GM12875 (cell line): ENCODE measurements at regions not wholly inside any gene's neighbourhood (a gene's known extent, or its start where the extent isn't known, plus 50 kb on each side); places are given as distances from the start of the nearest gene placed in this dataset.

Experiments used
- H3K4me3 ChIP-seq: one replicate; pipeline ENCODE4 v1.5.1; 2011; ENCODE audit warnings: low read depth, low read length, control low read depth
- TF ChIP-seq, protein P1 (sequence below): IDR thresholded peaks from 2 replicates; pipeline ENCODE4 v1.5.1; 2011; ENCODE audit warnings: low read depth, mild to moderate bottlenecking, control low read depth, inconsistent platforms, low read length, moderate library complexity, borderline replicate concordance; ENCODE audit not compliant: insufficient read depth

DNA sequence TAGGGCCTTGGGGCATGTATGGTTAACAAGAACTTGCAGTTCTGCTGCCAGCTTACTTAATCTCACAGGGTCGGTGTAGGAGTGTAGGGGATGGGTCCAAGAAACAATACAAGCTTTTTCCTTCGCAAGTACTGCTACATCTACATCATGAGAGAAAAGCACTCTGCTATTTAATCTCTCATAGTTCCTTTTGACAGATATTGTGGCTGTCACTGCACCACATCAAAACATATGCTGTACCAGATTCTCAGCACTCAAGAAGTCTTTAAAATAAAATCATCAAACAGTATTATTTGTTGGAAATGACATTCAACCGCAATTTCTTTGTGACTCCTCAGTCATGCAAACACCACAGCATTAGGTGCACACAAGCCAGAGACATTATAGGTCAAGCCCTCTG lies 215.5 kb upstream of the BMP4 start:
- no peak overlapping the region for H3K4me3 ChIP-seq
- TF ChIP-seq, protein P1, sequence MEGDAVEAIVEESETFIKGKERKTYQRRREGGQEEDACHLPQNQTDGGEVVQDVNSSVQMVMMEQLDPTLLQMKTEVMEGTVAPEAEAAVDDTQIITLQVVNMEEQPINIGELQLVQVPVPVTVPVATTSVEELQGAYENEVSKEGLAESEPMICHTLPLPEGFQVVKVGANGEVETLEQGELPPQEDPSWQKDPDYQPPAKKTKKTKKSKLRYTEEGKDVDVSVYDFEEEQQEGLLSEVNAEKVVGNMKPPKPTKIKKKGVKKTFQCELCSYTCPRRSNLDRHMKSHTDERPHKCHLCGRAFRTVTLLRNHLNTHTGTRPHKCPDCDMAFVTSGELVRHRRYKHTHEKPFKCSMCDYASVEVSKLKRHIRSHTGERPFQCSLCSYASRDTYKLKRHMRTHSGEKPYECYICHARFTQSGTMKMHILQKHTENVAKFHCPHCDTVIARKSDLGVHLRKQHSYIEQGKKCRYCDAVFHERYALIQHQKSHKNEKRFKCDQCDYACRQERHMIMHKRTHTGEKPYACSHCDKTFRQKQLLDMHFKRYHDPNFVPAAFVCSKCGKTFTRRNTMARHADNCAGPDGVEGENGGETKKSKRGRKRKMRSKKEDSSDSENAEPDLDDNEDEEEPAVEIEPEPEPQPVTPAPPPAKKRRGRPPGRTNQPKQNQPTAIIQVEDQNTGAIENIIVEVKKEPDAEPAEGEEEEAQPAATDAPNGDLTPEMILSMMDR: no peak

DNA sequence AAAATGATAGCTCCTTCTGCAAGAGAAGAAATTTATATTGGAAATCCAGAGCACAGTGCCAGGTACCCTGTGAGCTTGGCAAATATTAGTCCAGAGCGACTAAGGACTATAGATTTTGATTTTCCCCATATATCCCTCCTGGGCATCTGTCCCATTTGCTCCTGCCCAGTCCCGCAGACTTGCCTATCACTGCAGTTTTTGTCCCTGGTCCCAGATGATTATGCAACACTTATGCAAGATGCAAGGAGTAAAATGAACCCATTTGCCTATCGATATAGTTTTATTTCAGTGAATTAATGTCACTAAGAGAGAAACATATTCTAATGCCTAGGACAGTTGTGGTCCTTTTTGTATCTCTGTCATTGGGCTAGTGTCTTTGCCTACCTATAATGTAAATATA lies 215.9 kb upstream of the BMP4 start:
- TF ChIP-seq, protein P1: no peak
- H3K4me3 ChIP-seq: no peak overlapping the region

DNA sequence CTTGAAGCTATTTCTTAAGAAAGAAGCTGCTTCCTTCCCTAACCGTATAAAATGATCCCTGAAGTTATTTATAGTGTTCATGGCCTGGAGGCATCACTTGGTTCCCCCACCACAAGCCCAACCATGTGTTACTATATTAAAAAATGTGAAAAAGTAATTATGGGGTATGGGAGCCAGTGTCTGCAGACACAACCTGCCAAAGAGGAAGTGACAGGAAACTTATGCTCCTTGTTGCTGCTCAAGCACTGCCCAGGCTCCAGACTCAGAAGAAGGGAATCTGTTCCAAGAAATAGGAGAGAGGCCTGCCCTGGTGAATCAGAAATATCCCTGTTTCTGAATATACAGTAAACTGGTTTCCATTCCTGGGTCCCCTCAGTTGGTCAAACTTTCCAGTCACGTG lies 217.2 kb upstream of the BMP4 start:
- no peak overlapping the region for H3K4me3 ChIP-seq
- TF ChIP-seq, protein P1: no peak

DNA sequence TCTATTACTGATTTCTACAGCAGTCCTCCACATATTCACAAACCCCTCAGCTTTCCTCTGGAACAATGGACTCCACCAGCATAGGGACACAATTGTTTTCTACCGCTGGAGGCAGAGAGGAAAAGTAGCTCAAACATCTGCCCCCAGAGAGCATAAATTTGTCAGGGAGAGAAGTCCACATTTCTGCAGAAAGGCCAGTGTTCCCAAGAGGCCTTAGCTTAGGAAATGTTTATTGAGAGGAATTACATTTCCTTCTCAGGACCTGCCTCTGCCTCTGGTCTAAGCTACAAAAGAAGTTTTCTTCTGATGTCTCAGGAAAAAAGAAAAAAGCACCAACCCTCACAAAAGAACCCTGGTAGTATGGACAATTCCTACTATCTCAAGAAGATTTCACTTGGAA lies 217.8 kb upstream of the BMP4 start:
- no peak overlapping the region for H3K4me3 ChIP-seq
- TF ChIP-seq, protein P1: no peak

DNA sequence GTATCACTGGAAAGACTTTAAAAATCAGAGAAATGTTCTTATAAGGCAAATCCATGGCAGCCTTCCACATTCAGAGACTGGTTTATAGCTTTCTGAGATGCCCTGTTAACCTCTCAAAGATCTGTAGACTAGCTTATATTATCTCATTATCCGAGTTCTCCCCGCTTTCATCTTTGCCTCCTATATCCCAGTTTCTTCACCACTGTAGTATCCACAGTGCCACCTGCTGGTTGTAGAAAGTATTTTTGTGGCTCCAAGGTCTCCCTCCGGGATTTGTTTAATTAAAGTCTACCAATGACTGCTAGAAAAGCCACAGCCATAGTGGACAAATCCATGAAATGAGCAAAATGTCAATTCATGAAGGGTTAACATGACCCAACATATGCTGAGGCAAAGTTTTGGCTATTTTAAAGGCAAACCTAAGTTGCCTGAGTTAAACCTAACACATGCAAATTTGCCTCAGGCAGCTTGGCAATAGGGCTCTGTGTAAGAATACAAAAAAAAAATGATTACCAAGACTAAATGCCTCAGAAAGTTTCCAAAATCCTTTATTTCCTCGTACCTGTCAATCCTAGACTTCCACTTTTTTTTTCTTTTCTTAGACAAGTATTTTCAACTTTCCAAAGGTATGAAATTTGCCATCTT lies 218.8 kb upstream of the BMP4 start:
- H3K4me3 ChIP-seq: no peak overlapping the region
- TF ChIP-seq, protein P1: peak; percentile 64; the same call in 1 of the 2 replicates

DNA sequence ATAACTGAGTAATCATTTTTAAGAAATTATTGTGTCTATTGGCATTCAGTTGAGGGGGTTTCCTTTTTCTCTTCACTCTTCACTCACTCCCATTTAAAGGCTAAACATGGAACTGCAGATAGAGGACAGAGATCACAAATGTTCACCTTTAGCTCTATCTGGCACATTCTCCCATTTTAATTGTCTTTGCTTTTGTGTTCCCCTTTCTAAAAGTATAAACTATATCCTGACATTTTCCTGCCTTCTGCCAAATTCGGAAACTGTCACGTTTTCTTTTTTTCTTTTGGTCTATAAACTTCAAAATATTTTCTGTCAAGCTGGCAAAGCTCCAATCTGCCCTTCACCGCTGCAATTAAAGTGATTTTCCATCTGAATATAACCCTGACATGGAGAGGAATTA lies 219.8 kb upstream of the CDKN3 start:
- TF ChIP-seq, protein P1: no peak
- no peak overlapping the region for H3K4me3 ChIP-seq
